C4-2B (cell line): ENCODE measurements at regions not wholly inside any gene's neighbourhood (a gene's known extent, or its start where the extent isn't known, plus 50 kb on each side); places are given as distances from the start of the nearest gene placed in this dataset.
"Not testable (repeated sequence)": the region's sequence is repeated elsewhere in the genome, so short reads cannot be mapped to it uniquely, and the experiment has no call there.

Experiments
- H3K27ac ChIP-seq: fragments of 450-650 bp; 2 replicates; pipeline ENCODE4 v1.5.1; 2017
- CTCF ChIP-seq: fragments of 450-650 bp; conservative IDR thresholded peaks from 2 replicates; pipeline ENCODE4 v1.5.1; 2017; ENCODE audit warnings: mild to moderate bottlenecking
- ZFX ChIP-seq: fragments of 450-650 bp; IDR thresholded peaks from 2 replicates; pipeline ENCODE4 v1.6.1; 2017

GRCh38 chr2:120542911-120543527, 192.6 kb upstream of the GLI2 start:
- TF ChIP-seq CTCF: no peak
- no peak for TF ChIP-seq ZFX
- H3K27ac ChIP-seq: no peak overlapping the region

GRCh38 chr2:120543899-120544298, 191.8 kb upstream of the GLI2 start:
- H3K27ac ChIP-seq: no peak overlapping the region
- TF ChIP-seq CTCF (no peak), ZFX (no peak)

GRCh38 chr2:120544522-120544921, 191.1 kb upstream of the GLI2 start:
- TF ChIP-seq CTCF: no peak
- TF ChIP-seq ZFX: no peak
- no peak overlapping the region for H3K27ac ChIP-seq

- H3K27ac ChIP-seq: not testable (repeated sequence)
Measured at GRCh38 chr2:120545007-120545406, 190.7 kb upstream of the GLI2 start.

GRCh38 chr2:120545521-120546047, 190.1 kb upstream of the GLI2 start:
- no peak for TF ChIP-seq ZFX
- no peak for TF ChIP-seq CTCF
- H3K27ac ChIP-seq: no peak overlapping the region

- no peak overlapping the region for H3K27ac ChIP-seq
- TF ChIP-seq ZFX: no peak
- TF ChIP-seq CTCF: no peak
Measured at GRCh38 chr2:120546048-120546864, 189.4 kb upstream of the GLI2 start.

GRCh38 chr2:120546865-120547390, 188.7 kb upstream of the GLI2 start:
- TF ChIP-seq ZFX (no peak), CTCF (no peak)
- no peak overlapping the region for H3K27ac ChIP-seq
